ENCODE measurements at regions not wholly inside any gene's neighbourhood (a gene's known extent, or its start where the extent isn't known, plus 50 kb on each side); places are given as distances from the start of the nearest gene placed in this dataset.

- Histone ChIP-seq H3K27ac (ENCODE audit: low read length) (no peak overlapping the region), H3K9me3 (ENCODE audit: control insufficient read depth, insufficient read depth, low read depth, low read length) (no peaks in the 10 kb centered on the region), H3K4me1 (ENCODE audit: control insufficient read depth, insufficient read depth, low read length) (no peaks in the 10 kb centered on the region), H3K27me3 (ENCODE audit: control insufficient read depth, insufficient read depth, low read length) (no peaks in the 10 kb centered on the region), H3K4me3 (ENCODE audit: low read depth in 2 of 2, low read length in 2 of 2) (no peak overlapping the region), H3K36me3 (ENCODE audit: control insufficient read depth, insufficient read depth, low read length) (no peaks in the 10 kb centered on the region)
- POLR2A ChIA-PET: no interaction called here
- TF ChIP-seq TCF7L2 (IDR thresholded peaks at IDR 0.05; ENCODE audit: low read depth, low read length): no peak
- no peak for TF ChIP-seq SIN3A (IDR thresholded peaks at IDR 0.05; ENCODE audit: borderline replicate concordance, insufficient read depth, low read depth, low read length)
- TF ChIP-seq POLR2AphosphoS5 (IDR thresholded peaks at IDR 0.05; ENCODE audit: low read depth, low read length): no peak
- TF ChIP-seq CTCF (IDR thresholded peaks at IDR 0.05): no peak
- no peak for TF ChIP-seq REST (IDR thresholded peaks at IDR 0.05; ENCODE audit: insufficient read depth in 1 of 2, low read depth in 2 of 2, low read length in 1 of 2)
- in situ Hi-C loops (cut with HindIII; ENCODE audit: low pct_unique_long_range_greater_than_20kb, low sequenced_read_pairs) (no loop called here), intact Hi-C loops (cut with micrococcal nuclease; ENCODE audit: unreplicated experiment) (no loop called here)
- DNase-seq (ENCODE audit: low read depth, low spot score) (no peak), ATAC-seq (no peak)
- CTCF ChIA-PET: no interaction called here
- BruUV-seq (replicated peaks): no TSS peak
Measured at GRCh38 chr7:121486590-121486989, 90.5 kb upstream of the FAM3C start.

- Histone ChIP-seq H3K27ac (ENCODE audit: low read length) (no peak overlapping the region), H3K4me3 (ENCODE audit: low read depth in 2 of 2, low read length in 2 of 2) (no peak overlapping the region), H3K9me3 (ENCODE audit: control insufficient read depth, insufficient read depth, low read depth, low read length) (no peaks in the 10 kb centered on the region), H3K4me1 (ENCODE audit: control insufficient read depth, insufficient read depth, low read length) (no peaks in the 10 kb centered on the region), H3K27me3 (ENCODE audit: control insufficient read depth, insufficient read depth, low read length) (no peaks in the 10 kb centered on the region), H3K36me3 (ENCODE audit: control insufficient read depth, insufficient read depth, low read length) (no peaks in the 10 kb centered on the region)
- no TSS peak for BruUV-seq (replicated peaks)
- DNase-seq (ENCODE audit: low read depth, low spot score): no peak
- POLR2A ChIA-PET: no interaction called here
- intact Hi-C loops (cut with micrococcal nuclease; ENCODE audit: unreplicated experiment) (no loop called here), in situ Hi-C loops (cut with HindIII; ENCODE audit: low pct_unique_long_range_greater_than_20kb, low sequenced_read_pairs) (no loop called here)
- CTCF ChIA-PET: no interaction called here
- TF ChIP-seq TCF7L2 (IDR thresholded peaks at IDR 0.05; ENCODE audit: low read depth, low read length) (no peak), REST (IDR thresholded peaks at IDR 0.05; ENCODE audit: insufficient read depth in 1 of 2, low read depth in 2 of 2, low read length in 1 of 2) (no peak), POLR2AphosphoS5 (IDR thresholded peaks at IDR 0.05; ENCODE audit: low read depth, low read length) (no peak), CTCF (IDR thresholded peaks at IDR 0.05) (no peak), SIN3A (IDR thresholded peaks at IDR 0.05; ENCODE audit: borderline replicate concordance, insufficient read depth, low read depth, low read length) (no peak)
- no peak for ATAC-seq
Measured at GRCh38 chr7:121485467-121486243, 89.5 kb upstream of the FAM3C start.
